ENCODE measurements at regions not wholly inside any gene's neighbourhood (a gene's known extent, or its start where the extent isn't known, plus 50 kb on each side); places are given as distances from the start of the nearest gene placed in this dataset.

GRCh38 chr1:87723193-87723592, 394.5 kb downstream of the LMO4 start:
- Mint-ChIP-seq H3K36me3 (ENCODE audit: low read depth) (no peaks in the 10 kb centered on the region), H3K27me3 (ENCODE audit: low read depth) (no peaks in the 10 kb centered on the region), H3K27ac (ENCODE audit: unreplicated experiment) (no peak overlapping the region), H3K9me3 (peaks cover 3% of the 10 kb centered on the region), H3K4me3 (no peak overlapping the region), H3K4me1 (peaks cover 8% of the 10 kb centered on the region)
- no peak for TF ChIP-seq CTCF (conservative IDR thresholded peaks at IDR 0.05)
- no peak for DNase-seq (ENCODE audit: low read depth, low spot score)

- DNase-seq (ENCODE audit: low read depth, low spot score): no peak
- Mint-ChIP-seq H3K36me3 (ENCODE audit: low read depth) (no peaks in the 10 kb centered on the region), H3K4me1 (no peaks in the 10 kb centered on the region), H3K9me3 (no peaks in the 10 kb centered on the region), H3K27ac (ENCODE audit: unreplicated experiment) (no peak overlapping the region), H3K4me3 (no peak overlapping the region), H3K27me3 (ENCODE audit: low read depth) (no peaks in the 10 kb centered on the region)
- TF ChIP-seq CTCF (conservative IDR thresholded peaks at IDR 0.05): no peak
Observed at GRCh38 chr1:87728169-87728568, 399.5 kb downstream of the LMO4 start.

GRCh38 chr1:87730274-87731216, 401.9 kb downstream of the LMO4 start:
- H3K9me3 Mint-ChIP-seq: no peaks in the 10 kb centered on the region
- no peak overlapping the region for H3K27ac Mint-ChIP-seq (ENCODE audit: unreplicated experiment)
- no peak overlapping the region for H3K4me3 Mint-ChIP-seq
- TF ChIP-seq CTCF (conservative IDR thresholded peaks at IDR 0.05): no peak
- H3K27me3 Mint-ChIP-seq (ENCODE audit: low read depth): no peaks in the 10 kb centered on the region
- H3K36me3 Mint-ChIP-seq (ENCODE audit: low read depth): no peaks in the 10 kb centered on the region
- H3K4me1 Mint-ChIP-seq: no peaks in the 10 kb centered on the region
- DNase-seq (ENCODE audit: low read depth, low spot score): no peak

GRCh38 chr1:87733386-87733785, 404.7 kb downstream of the LMO4 start:
- Mint-ChIP-seq H3K36me3 (ENCODE audit: low read depth) (no peaks in the 10 kb centered on the region), H3K4me3 (no peak overlapping the region), H3K9me3 (peaks cover 2% of the 10 kb centered on the region), H3K4me1 (no peaks in the 10 kb centered on the region), H3K27me3 (ENCODE audit: low read depth) (no peaks in the 10 kb centered on the region), H3K27ac (ENCODE audit: unreplicated experiment) (no peak overlapping the region)
- no peak for TF ChIP-seq CTCF (conservative IDR thresholded peaks at IDR 0.05)
- DNase-seq (ENCODE audit: low read depth, low spot score): no peak

- no peak overlapping the region for H3K27ac Mint-ChIP-seq (ENCODE audit: unreplicated experiment)
- H3K27me3 Mint-ChIP-seq (ENCODE audit: low read depth): no peaks in the 10 kb centered on the region
- H3K4me3 Mint-ChIP-seq: no peak overlapping the region
- no peak for DNase-seq (ENCODE audit: low read depth, low spot score)
- H3K9me3 Mint-ChIP-seq: peaks cover 4% of the 10 kb centered on the region
- no peaks in the 10 kb centered on the region for H3K36me3 Mint-ChIP-seq (ENCODE audit: low read depth)
- H3K4me1 Mint-ChIP-seq: no peaks in the 10 kb centered on the region
- no peak for TF ChIP-seq CTCF (conservative IDR thresholded peaks at IDR 0.05)
Observed at GRCh38 chr1:87735750-87736149, 407.1 kb downstream of the LMO4 start.
